Lower lobe of right lung (tissue), 2 donors: ENCODE measurements at regions not wholly inside any gene's neighbourhood (a gene's known extent, or its start where the extent isn't known, plus 50 kb on each side); places are given as distances from the start of the nearest gene placed in this dataset.
"Not testable (repeated sequence)": the region's sequence is repeated elsewhere in the genome, so short reads cannot be mapped to it uniquely, and the experiment has no call there.

Experiments used
- ATAC-seq, 2 donors: fragments of 200-7000 bp; cut with Tn5 transposase; one replicate each; pipeline ENCODE4 v1.9.1; 2020 to 2022; ENCODE audit warnings: mild to moderate bottlenecking in 2 of 2, moderate library complexity in 2 of 2
- DNase-seq: peaks from one replicate; pipeline ENCODE4 v3.0.0-alpha.2; 2020
- H3K27ac ChIP-seq: fragments of 200-600 bp; one replicate; pipeline ENCODE4 v1.8.0; 2022
- H3K27me3 ChIP-seq: fragments of 200-600 bp; one replicate; pipeline ENCODE4 v1.8.0; 2022; ENCODE audit warnings: low read depth
- H3K36me3 ChIP-seq: fragments of 200-600 bp; one replicate; pipeline ENCODE4 v1.8.0; 2022; ENCODE audit warnings: mild to moderate bottlenecking
- H3K4me1 ChIP-seq: fragments of 200-600 bp; one replicate; pipeline ENCODE4 v1.8.0; 2022
- H3K4me3 ChIP-seq: fragments of 200-600 bp; one replicate; pipeline ENCODE4 v1.8.0; 2022; ENCODE audit warnings: mild to moderate bottlenecking
- H3K9me3 ChIP-seq: fragments of 200-600 bp; one replicate; pipeline ENCODE4 v1.8.0; 2022
- intact Hi-C: fragments of 100-400 bp; cut with DNase I; formaldehyde crosslinking; loops from one replicate; pipeline ENCODE4 v1.11.0; 2022
- TF ChIP-seq, protein P1 (sequence below): fragments of 200-600 bp; IDR thresholded peaks from one replicate; pipeline ENCODE4 v1.8.0; 2022; ENCODE audit warnings: antibody characterized with exemption, mild to moderate bottlenecking
- donor health status: DM: no; HTN: yes; CAD: no; lungs with severe emphysema.

DNA sequence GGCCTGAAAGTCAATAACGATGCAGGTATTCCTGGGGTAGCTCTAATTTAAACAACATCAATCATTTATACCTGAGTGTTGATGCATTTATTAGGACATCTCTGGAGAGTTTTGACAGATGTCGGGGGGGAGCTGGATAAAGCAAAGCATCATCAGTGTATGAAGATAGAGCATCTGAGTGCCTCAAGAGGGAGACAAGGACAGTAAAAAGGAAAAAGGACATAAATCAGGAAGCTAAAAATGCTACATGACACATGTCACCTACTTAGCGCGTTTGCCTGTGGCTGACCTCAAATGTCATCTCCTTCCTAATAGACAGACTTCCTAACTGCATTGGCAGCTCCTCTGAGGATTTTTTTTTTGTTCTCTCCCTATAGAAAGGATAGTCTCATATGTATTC lies 259.5 kb upstream of the PKP2 start:
- no peaks in the 10 kb centered on the region for H3K27me3 ChIP-seq
- TF ChIP-seq, protein P1, sequence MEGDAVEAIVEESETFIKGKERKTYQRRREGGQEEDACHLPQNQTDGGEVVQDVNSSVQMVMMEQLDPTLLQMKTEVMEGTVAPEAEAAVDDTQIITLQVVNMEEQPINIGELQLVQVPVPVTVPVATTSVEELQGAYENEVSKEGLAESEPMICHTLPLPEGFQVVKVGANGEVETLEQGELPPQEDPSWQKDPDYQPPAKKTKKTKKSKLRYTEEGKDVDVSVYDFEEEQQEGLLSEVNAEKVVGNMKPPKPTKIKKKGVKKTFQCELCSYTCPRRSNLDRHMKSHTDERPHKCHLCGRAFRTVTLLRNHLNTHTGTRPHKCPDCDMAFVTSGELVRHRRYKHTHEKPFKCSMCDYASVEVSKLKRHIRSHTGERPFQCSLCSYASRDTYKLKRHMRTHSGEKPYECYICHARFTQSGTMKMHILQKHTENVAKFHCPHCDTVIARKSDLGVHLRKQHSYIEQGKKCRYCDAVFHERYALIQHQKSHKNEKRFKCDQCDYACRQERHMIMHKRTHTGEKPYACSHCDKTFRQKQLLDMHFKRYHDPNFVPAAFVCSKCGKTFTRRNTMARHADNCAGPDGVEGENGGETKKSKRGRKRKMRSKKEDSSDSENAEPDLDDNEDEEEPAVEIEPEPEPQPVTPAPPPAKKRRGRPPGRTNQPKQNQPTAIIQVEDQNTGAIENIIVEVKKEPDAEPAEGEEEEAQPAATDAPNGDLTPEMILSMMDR: no peak
- H3K36me3 ChIP-seq: no peaks in the 10 kb centered on the region
- H3K9me3 ChIP-seq: peaks cover 11% of the 10 kb centered on the region
- no peak overlapping the region for H3K4me3 ChIP-seq
- ATAC-seq (no peak), DNase-seq (no peak)
- intact Hi-C loops: no loop called here
- no peak overlapping the region for H3K27ac ChIP-seq
- H3K4me1 ChIP-seq: no peaks in the 10 kb centered on the region

DNA sequence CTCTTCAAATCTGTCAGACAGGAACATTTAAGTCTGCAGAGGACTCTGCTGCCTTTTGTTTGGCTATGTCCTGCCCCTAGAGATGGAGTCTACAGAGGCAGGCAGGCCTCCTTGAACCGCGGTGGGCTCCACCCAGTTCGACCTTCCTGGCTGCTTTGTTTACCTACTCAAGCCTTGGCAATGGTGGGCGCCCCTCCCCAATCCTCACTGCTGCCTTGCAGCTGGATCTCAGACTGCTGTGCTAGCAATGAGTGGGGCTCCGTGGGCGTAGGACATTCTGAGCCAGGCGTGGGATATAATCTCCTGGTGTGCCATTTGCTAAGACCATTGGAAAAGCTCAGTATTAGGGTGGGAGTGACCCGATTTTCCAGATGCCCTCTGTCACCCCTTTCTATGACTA lies 250.7 kb upstream of the PKP2 start:
- ATAC-seq, H3K4me3 ChIP-seq, H3K4me1 ChIP-seq, H3K27me3 ChIP-seq, H3K36me3 ChIP-seq, H3K27ac ChIP-seq, H3K9me3 ChIP-seq, DNase-seq, intact Hi-C loops: not testable (repeated sequence)

DNA sequence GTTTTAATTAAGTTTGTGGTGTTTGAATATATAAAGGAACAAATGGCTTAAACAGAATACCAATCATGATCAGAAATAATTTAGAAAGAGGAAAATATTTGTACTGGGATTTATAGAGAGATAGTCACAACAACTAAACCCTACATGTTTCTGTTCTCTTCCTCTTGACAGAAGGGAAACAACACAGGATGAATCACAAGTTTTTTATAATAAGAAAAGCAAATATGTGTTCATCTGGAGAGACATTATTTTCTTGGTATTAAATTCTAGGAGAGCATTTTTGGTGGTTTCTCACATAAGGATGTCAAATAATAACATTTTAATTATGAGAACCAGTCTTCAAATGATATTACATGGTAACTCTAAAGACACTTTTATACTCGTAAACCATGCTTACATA lies 232.9 kb upstream of the PKP2 start:
- Histone ChIP-seq H3K4me3 (no peak overlapping the region), H3K27me3 (no peaks in the 10 kb centered on the region), H3K36me3 (no peaks in the 10 kb centered on the region), H3K4me1 (no peaks in the 10 kb centered on the region), H3K9me3 (no peaks in the 10 kb centered on the region), H3K27ac (no peak overlapping the region)
- no peak for DNase-seq
- no peak for ATAC-seq
- intact Hi-C loops: no loop called here
- TF ChIP-seq, protein P1: no peak

GRCh38 chr12:33125755-33126154 lies 229.2 kb upstream of the PKP2 start:
- ATAC-seq: no peak
- H3K36me3 ChIP-seq: no peaks in the 10 kb centered on the region
- H3K4me3 ChIP-seq: no peak overlapping the region
- H3K9me3 ChIP-seq: no peaks in the 10 kb centered on the region
- H3K27me3 ChIP-seq: no peaks in the 10 kb centered on the region
- no peak for DNase-seq
- H3K4me1 ChIP-seq: no peaks in the 10 kb centered on the region
- intact Hi-C loops: no loop called here
- TF ChIP-seq, protein P1: no peak
- no peak overlapping the region for H3K27ac ChIP-seq

DNA sequence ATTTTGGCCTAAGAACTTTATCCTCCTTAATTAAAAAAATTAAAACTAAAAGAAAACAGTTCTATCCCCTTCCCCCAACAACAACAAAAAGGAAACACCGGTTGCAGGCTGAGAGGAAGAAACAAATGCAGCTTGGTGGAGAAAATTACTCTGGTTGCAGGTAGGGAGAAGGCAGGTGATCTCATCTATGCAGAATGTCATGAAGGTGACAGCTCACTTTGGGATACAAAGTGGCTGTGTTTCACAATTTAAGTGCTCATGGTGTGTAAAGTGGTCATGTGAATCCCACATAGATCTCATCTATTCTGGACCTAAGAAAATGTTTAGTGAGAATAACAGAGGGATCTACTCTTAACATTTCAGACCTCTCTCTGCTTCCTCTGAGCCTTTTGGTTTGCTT lies 219.7 kb upstream of the PKP2 start:
- intact Hi-C loops: no loop called here
- ATAC-seq (no peak), DNase-seq (no peak)
- Histone ChIP-seq H3K4me1 (no peaks in the 10 kb centered on the region), H3K36me3 (no peaks in the 10 kb centered on the region), H3K27me3 (no peaks in the 10 kb centered on the region), H3K9me3 (no peaks in the 10 kb centered on the region), H3K4me3 (no peak overlapping the region), H3K27ac (no peak overlapping the region)
- TF ChIP-seq, protein P1: no peak

DNA sequence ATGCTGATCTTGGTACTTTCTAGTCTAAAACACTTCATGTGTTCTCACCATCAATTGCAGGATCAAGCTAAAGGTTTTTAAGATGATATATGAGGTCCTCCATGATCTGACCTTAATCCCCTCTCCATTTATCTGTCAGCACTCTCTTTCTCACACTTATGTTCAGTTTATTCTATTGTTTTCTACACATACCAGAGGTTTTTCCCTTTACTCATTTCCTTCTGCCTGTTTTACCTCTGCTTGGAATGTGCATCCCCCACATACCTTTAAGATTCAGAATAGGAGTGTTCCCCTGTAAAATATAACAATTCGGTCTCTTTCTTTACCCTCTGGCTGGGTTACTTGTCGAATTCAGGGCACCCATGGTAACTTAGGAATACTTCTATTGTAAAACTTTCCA lies 219.1 kb upstream of the PKP2 start:
- Histone ChIP-seq H3K27ac (no peak overlapping the region), H3K36me3 (no peaks in the 10 kb centered on the region), H3K4me1 (no peaks in the 10 kb centered on the region), H3K4me3 (no peak overlapping the region), H3K27me3 (no peaks in the 10 kb centered on the region), H3K9me3 (no peaks in the 10 kb centered on the region)
- intact Hi-C loops: no loop called here
- TF ChIP-seq, protein P1: no peak
- ATAC-seq (no peak), DNase-seq (no peak)
